ENCODE measurements at regions not wholly inside any gene's neighbourhood (a gene's known extent, or its start where the extent isn't known, plus 50 kb on each side); places are given as distances from the start of the nearest gene placed in this dataset.

- WGBS, 2 experiments (ENCODE audit: extremely low coverage in 1 of 2, insufficient coverage in 1 of 2, insufficient read length in 1 of 2, insufficient replicate concordance in 2 of 2, low coverage in 1 of 2, low lambda C conversion rate in 2 of 2, missing lambda C conversion rate in 1 of 2): 65% methylated on average over 7 of the region's 13 CpGs; no CpG with 5 or more reads in 1 of the 2 experiments
- Histone ChIP-seq H3K79me1 (ENCODE audit: low read depth, low read length) (no peaks in the 10 kb centered on the region), H3K23ac (ENCODE audit: insufficient read length) (no peak overlapping the region), H3K4me3 (ENCODE audit: extremely low read depth in 1 of 4, insufficient read depth in 2 of 4, low read depth in 3 of 4, low read length in 4 of 4) (no peak overlapping the region), H3K23me2 (ENCODE audit: low read depth, low read length) (peaks cover 2% of the 10 kb centered on the region; the same call in 1 of the 2 replicates), H3K14ac (ENCODE audit: insufficient read length) (no peak overlapping the region), H2BK12ac (ENCODE audit: low read depth, low read length) (no peak overlapping the region), H3K27ac (ENCODE audit: low read depth, low read length) (no peak overlapping the region), H4K8ac (ENCODE audit: extremely low read depth, insufficient read depth, low read length) (no peak overlapping the region), H3K56ac (replicated peaks; ENCODE audit: insufficient read length, low read depth, low read length) (no peak overlapping the region), H2BK5ac (ENCODE audit: low read depth, low read length) (no peak overlapping the region), H3K4me1 (replicated peaks in 1 of 4; ENCODE audit: control insufficient read depth in 3 of 4, insufficient read depth in 4 of 4, low read length in 3 of 4) (peaks cover 0 to 9% (median 2%) of the 10 kb centered on the region in 4 experiments; a peak in 4 of 7 replicates), H2AFZ (ENCODE audit: low read length) (no peak overlapping the region), H3K4me2 (ENCODE audit: insufficient read depth in 1 of 2, low read depth in 2 of 2, low read length in 2 of 2) (no peak overlapping the region), H4K20me1 (replicated peaks in 1 of 2; ENCODE audit: control insufficient read depth in 1 of 2, insufficient read depth in 2 of 2, low read length in 2 of 2) (no peaks in the 10 kb centered on the region), H2BK20ac (ENCODE audit: low read length) (no peak overlapping the region), H3K18ac (ENCODE audit: extremely low read depth, low read length) (no peak overlapping the region; the same call in 1 of the 2 replicates), H3K9me3 (ENCODE audit: insufficient read depth in 2 of 2, low read depth in 1 of 2, low read length in 1 of 2) (no peaks in the 10 kb centered on the region), H3K4ac (replicated peaks; ENCODE audit: insufficient read length, low read depth, low read length) (no peak overlapping the region), H2BK15ac (ENCODE audit: low read length) (no peak overlapping the region), H3K27me3 (replicated peaks in 1 of 4; ENCODE audit: control insufficient read depth in 3 of 4, extremely low read depth in 1 of 4, insufficient read depth in 3 of 4, low read length in 3 of 4) (no peaks in the 10 kb centered on the region), H4K5ac (ENCODE audit: insufficient read length, low read depth, low read length) (no peak overlapping the region), H3K36me3 (ENCODE audit: control insufficient read depth in 2 of 4, insufficient read depth in 4 of 4, low read length in 3 of 4) (no peaks in the 10 kb centered on the region), H2AK5ac (ENCODE audit: low read depth, low read length) (no peak overlapping the region), H3K79me2 (ENCODE audit: control insufficient read depth in 1 of 2, insufficient read depth in 2 of 2, low read length in 2 of 2) (no peaks in the 10 kb centered on the region), H4K91ac (replicated peaks; ENCODE audit: insufficient read length, low read length) (no peak overlapping the region), H2BK120ac (replicated peaks; ENCODE audit: low read depth, low read length) (no peak overlapping the region), H3K9ac (replicated peaks in 1 of 4; ENCODE audit: extremely low read depth in 1 of 4, low read depth in 3 of 4, low read length in 3 of 4) (no peak overlapping the region)
- ChIA-PET POLR2A (ENCODE audit: partially characterized antibody) (no interaction called here), CTCF (ENCODE audit: partially characterized antibody) (interaction anchor here (1.4 to 1.6 kb wide), 3 partner anchors 27 to 521 kb away, joined by 3 to 6 read pairs (median 4); no protein-coding TSS in a partner anchor)
- FAIRE-seq: no peak
- DNase-seq (ENCODE audit: low read depth in 1 of 2, low spot score in 2 of 2): no peak
- no peak for TF ChIP-seq RXRA (IDR thresholded peaks at IDR 0.05; ENCODE audit: insufficient read depth, low read depth, low read length)
- no peak for TF ChIP-seq POLR2A (IDR thresholded peaks at IDR 0.05; ENCODE audit: control extremely low read depth in 1 of 2, low read depth in 2 of 2, low read length in 2 of 2)
- TF ChIP-seq SP4 (IDR thresholded peaks at IDR 0.05; ENCODE audit: low read length): no peak
- TF ChIP-seq MAFK (IDR thresholded peaks at IDR 0.05; ENCODE audit: low read depth, low read length): no peak
- no peak for TF ChIP-seq BRCA1 (IDR thresholded peaks at IDR 0.05; ENCODE audit: low read depth, low read length)
- no peak for TF ChIP-seq RAD21 (IDR thresholded peaks at IDR 0.05 in 1 of 2, conservative IDR thresholded peaks at IDR 0.05 in 1 of 2; ENCODE audit: low read depth in 2 of 2, low read length in 2 of 2)
- TF ChIP-seq SP2 (IDR thresholded peaks at IDR 0.05; ENCODE audit: low read length): no peak
Observed at GRCh38 chrX:9339603-9340491, 125.0 kb upstream of the TBL1X start.
